Panc1 (cell line): ENCODE measurements at regions not wholly inside any gene's neighbourhood (a gene's known extent, or its start where the extent isn't known, plus 50 kb on each side); places are given as distances from the start of the nearest gene placed in this dataset.
"Not testable (repeated sequence)": the region's sequence is repeated elsewhere in the genome, so short reads cannot be mapped to it uniquely, and the experiment has no call there.

Experiments used
- ATAC-seq: fragments of 200-7000 bp; cut with Tn5 transposase; 2 replicates; pipeline ENCODE4 v1.9.1; 2020; ENCODE audit warnings: mild to moderate bottlenecking, moderate library complexity
- BruUV-seq: library from RNA; stranded (reverse); fragments of 400-500 nt; replicated peaks from 2 replicates; lab custom pipeline; 2021; lab: Mats Ljungman, UMichigan
- CTCF ChIA-PET: fragments of 300-600 bp; sonication (Branson Sonifier 250); formaldehyde crosslinking; loops from one replicate; lab custom pipeline; 2022; ENCODE audit warnings: antibody characterized with exemption; lab: Charles Lee
- POLR2A ChIA-PET: fragments of 300-600 bp; sonication (Branson Sonifier 250); formaldehyde crosslinking; loops from one replicate; lab custom pipeline; 2022; ENCODE audit warnings: antibody characterized with exemption; lab: Charles Lee
- DNase-seq: peaks from one replicate; pipeline ENCODE4 v3.0.0-alpha.2; 2010; ENCODE audit warnings: low read depth, low spot score
- H3K27ac ChIP-seq: 2 replicates; pipeline ENCODE4 v1.5.1; 2011; ENCODE audit warnings: mild to moderate bottlenecking, low read length, inconsistent platforms
- H3K27me3 ChIP-seq: fragments of 200-500 bp; sonication (Bioruptor generic); 2 replicates; pipeline ENCODE4 v1.6.0; 2014; ENCODE audit warnings: low read length, inconsistent platforms; ENCODE audit not compliant: control insufficient read depth, insufficient read depth
- H3K36me3 ChIP-seq: fragments of 200-500 bp; sonication (Bioruptor generic); 2 replicates; pipeline ENCODE4 v1.5.1; 2014; ENCODE audit warnings: inconsistent platforms, mild to moderate bottlenecking, low read length, moderate library complexity; ENCODE audit not compliant: control insufficient read depth, insufficient read depth
- H3K4me1 ChIP-seq: 2 replicates; pipeline ENCODE4 v1.5.1; 2011; ENCODE audit warnings: inconsistent platforms, mild to moderate bottlenecking, low read length, moderate library complexity; ENCODE audit not compliant: control insufficient read depth, insufficient read depth
- H3K4me3 ChIP-seq, 2 experiments: 2 replicates each; pipeline ENCODE4 v1.5.1; 2011 to 2012; ENCODE audit warnings: low read depth in 2 of 2, low read length in 2 of 2, mild to moderate bottlenecking in 2 of 2, inconsistent platforms in 1 of 2, moderate library complexity in 1 of 2
- H3K9me3 ChIP-seq: fragments of 200-500 bp; sonication (Bioruptor generic); 2 replicates; pipeline ENCODE4 v1.5.1; 2014; ENCODE audit warnings: low read depth, mild to moderate bottlenecking, inconsistent platforms, low read length, moderate library complexity; ENCODE audit not compliant: control insufficient read depth, insufficient read depth
- CTCF ChIP-seq: fragments of 450-650 bp; IDR thresholded peaks from 2 replicates; pipeline ENCODE4 v1.5.1; 2017; ENCODE audit warnings: mild to moderate bottlenecking
- POLR2AphosphoS5 ChIP-seq: IDR thresholded peaks from 2 replicates; pipeline ENCODE4 v1.6.1; 2012; ENCODE audit warnings: mild to moderate bottlenecking, low read depth, low read length, moderate library complexity
- REST ChIP-seq, 2 experiments: IDR thresholded peaks; 2 replicates each; pipeline ENCODE4 v1.6.1; 2011 to 2012; ENCODE audit warnings: low read depth in 2 of 2, control low read depth in 1 of 2, low read length in 1 of 2, mild to moderate bottlenecking in 1 of 2, moderate library complexity in 1 of 2; ENCODE audit not compliant: insufficient read depth in 1 of 2
- SIN3A ChIP-seq: IDR thresholded peaks from 2 replicates; pipeline ENCODE4 v1.6.1; 2012; ENCODE audit warnings: low read depth, mild to moderate bottlenecking, low read length, moderate library complexity, borderline replicate concordance; ENCODE audit not compliant: insufficient read depth
- TCF7L2 ChIP-seq: IDR thresholded peaks from 2 replicates; pipeline ENCODE4 v1.6.1; 2011; ENCODE audit warnings: mild to moderate bottlenecking, low read depth, low read length, inconsistent platforms
- in situ Hi-C: cut with HindIII; loops from 2 replicates; pipeline ENCODE4 v1.10.0; 2016; ENCODE audit warnings: low sequenced_read_pairs, low pct_unique_long_range_greater_than_20kb
- intact Hi-C: fragments of 100-400 bp; cut with micrococcal nuclease; formaldehyde crosslinking; loops from one replicate; pipeline ENCODE4 v1.10.0; 2022; ENCODE audit not compliant: unreplicated experiment

- Histone ChIP-seq H3K27me3 (no peaks in the 10 kb centered on the region), H3K4me1 (peaks cover 6% of the 10 kb centered on the region), H3K9me3 (no peaks in the 10 kb centered on the region), H3K36me3 (no peaks in the 10 kb centered on the region), H3K27ac (peak overlapping the region; percentile 57), H3K4me3 (no peak overlapping the region)
- POLR2A ChIA-PET, result no interaction called here
- ATAC-seq (no peak), DNase-seq (no peak)
- no peak for TF ChIP-seq CTCF
- in situ Hi-C loops (no loop called here), intact Hi-C loops (no loop called here)
- CTCF ChIA-PET, result interaction anchor here (0.5 kb wide), 1 partner anchor 9 kb away, joined by 8 read pairs; no protein-coding TSS in a partner anchor
- no TSS peak for BruUV-seq
These were observed 50.1 kb upstream of the DKK3 start for GRCh38 chr11:12058425-12059115.

- ATAC-seq, H3K4me1 ChIP-seq, POLR2A ChIA-PET, H3K4me3 ChIP-seq, H3K27ac ChIP-seq, H3K27me3 ChIP-seq, BruUV-seq, H3K36me3 ChIP-seq, DNase-seq, CTCF ChIA-PET, H3K9me3 ChIP-seq, intact Hi-C loops, in situ Hi-C loops: not testable (repeated sequence)
These were observed 50.7 kb upstream of the DKK3 start for GRCh38 chr11:12059144-12059543.

- no peak for DNase-seq
- ChIA-PET CTCF (no interaction called here), POLR2A (no interaction called here)
- in situ Hi-C loops (no loop called here), intact Hi-C loops (no loop called here)
- no peak for ATAC-seq
- H3K4me3 ChIP-seq, result no peak overlapping the region
- H3K9me3 ChIP-seq, result no peaks in the 10 kb centered on the region; the same call in 1 of the 2 replicates
- no peaks in the 10 kb centered on the region for H3K4me1 ChIP-seq
- peak overlapping the region; percentile 26; the same call in 1 of the 2 replicates for H3K27ac ChIP-seq
- no peaks in the 10 kb centered on the region for H3K36me3 ChIP-seq
- no peaks in the 10 kb centered on the region for H3K27me3 ChIP-seq
- no TSS peak for BruUV-seq
- TF ChIP-seq TCF7L2, result no peak
- TF ChIP-seq SIN3A, result no peak
- TF ChIP-seq CTCF, result no peak
- TF ChIP-seq REST (IDR thresholded peaks at IDR 0.05; ENCODE audit: insufficient read depth in 1 of 2, low read depth in 2 of 2, low read length in 1 of 2), result no peak
- TF ChIP-seq POLR2AphosphoS5, result no peak
These were observed 49.9 kb upstream of the MICAL2 start for GRCh38 chr11:12060385-12060985.
